Hepatocyte (in vitro differentiated cells): ENCODE measurements at regions not wholly inside any gene's neighbourhood (a gene's known extent, or its start where the extent isn't known, plus 50 kb on each side); places are given as distances from the start of the nearest gene placed in this dataset.

Experiments
- CTCF ChIP-seq: fragments of 200-600 bp; sonication (generic); IDR thresholded peaks from 2 replicates; pipeline ENCODE4 v1.5.1; 2016; ENCODE audit warnings: antibody characterized with exemption, mild to moderate bottlenecking; ENCODE audit not compliant: poor library complexity
- EZH2 ChIP-seq: fragments of 200-600 bp; sonication (generic); IDR thresholded peaks from 2 replicates; pipeline ENCODE4 v1.6.1; 2016; ENCODE audit warnings: antibody characterized with exemption, mild to moderate bottlenecking, borderline replicate concordance

DNA sequence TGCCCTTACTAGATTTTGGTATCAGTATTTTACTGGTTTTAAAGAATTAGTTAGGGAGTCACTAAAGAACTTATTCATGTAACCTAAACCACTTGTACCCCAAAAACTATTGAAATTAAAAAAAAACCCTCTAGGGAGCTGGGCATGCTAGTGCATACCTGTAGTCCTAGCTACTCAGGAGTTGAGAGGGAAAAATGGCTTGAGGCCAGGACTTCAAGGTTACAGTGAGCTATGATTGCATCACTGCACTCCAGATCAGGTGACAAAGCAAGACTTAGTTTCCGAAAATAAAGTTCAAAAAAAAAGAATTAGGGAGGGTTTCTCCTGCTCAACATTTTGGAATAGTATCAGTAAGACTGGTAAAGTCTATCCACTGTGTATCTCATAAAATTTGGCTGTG, 364.4 kb upstream of the LUZP2 start:
- TF ChIP-seq CTCF (no peak), EZH2 (no peak)
